GM19193 (cell line): ENCODE measurements at regions not wholly inside any gene's neighbourhood (a gene's known extent, or its start where the extent isn't known, plus 50 kb on each side); places are given as distances from the start of the nearest gene placed in this dataset.

ENCODE experiments used
- POLR2A ChIP-seq: IDR thresholded peaks from 4 replicates; pipeline ENCODE4 v1.6.1; 2011; ENCODE audit not compliant: insufficient read depth, insufficient read length; ENCODE audit errors: extremely low read depth

DNA sequence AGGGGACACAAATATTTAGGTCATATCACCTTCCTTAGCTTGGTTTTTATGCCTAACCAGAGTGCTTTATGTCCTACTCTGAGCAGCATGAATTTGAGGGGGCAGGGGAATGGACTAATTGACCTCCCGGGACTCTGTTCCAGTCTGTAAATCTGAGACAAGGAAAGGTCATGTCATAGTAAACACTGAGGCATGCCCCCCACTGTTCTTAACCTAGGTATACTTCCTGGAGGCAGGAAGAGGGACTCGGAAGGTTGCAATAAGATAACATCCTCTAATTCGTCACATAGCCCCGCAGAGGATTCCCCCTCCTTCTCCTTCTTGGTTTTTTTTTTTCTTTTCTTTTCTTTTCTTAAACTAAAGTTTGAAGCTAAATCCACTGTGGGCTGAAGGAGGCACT lies 540.3 kb upstream of the CADM1 start:
- no peak for TF ChIP-seq POLR2A

DNA sequence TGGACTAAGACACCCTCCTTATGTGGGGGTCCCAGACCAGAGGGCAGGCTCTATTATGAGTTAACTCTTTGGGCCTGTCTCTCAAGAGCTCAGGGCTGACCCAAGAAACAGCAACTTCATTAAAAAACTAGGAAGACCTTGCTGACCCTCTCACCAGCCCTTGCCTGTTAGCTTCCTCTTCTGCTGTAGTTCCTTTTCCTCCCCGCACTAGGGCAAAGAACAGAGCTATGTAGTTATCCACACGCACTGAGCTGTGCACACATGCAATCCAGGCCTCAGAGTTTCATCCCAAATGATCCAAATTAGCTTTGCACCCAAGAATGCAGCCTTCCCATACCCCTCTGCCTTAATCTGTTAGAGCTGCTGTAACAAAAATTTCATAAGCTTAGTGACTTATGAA lies 539.6 kb upstream of the CADM1 start:
- no peak for TF ChIP-seq POLR2A

DNA sequence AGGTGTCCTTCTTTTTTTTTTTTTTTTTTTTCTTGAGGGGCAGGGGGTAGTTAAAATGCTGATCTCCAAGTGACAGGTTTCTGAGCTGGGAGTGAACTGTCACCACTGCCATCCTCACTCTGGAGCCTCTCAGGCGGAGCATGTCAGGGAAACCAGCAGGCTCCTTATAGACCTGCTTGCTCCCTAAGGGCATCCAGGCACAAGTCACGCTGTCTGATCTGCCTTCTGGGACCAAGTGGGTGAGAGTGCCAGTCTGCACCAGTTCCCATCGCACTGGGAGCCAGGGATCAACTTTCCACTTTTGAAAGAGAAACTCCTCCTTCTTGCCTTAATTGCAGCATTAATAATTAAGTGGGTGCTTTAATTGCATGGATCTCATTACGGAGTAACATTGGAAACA lies 537.9 kb upstream of the CADM1 start:
- TF ChIP-seq POLR2A: no peak

- no peak for TF ChIP-seq POLR2A
Measured at GRCh38 chr11:116037861-116038260, 533.6 kb upstream of the CADM1 start.

- no peak for TF ChIP-seq POLR2A
Measured at GRCh38 chr11:116035977-116036376, 531.8 kb upstream of the CADM1 start.

DNA sequence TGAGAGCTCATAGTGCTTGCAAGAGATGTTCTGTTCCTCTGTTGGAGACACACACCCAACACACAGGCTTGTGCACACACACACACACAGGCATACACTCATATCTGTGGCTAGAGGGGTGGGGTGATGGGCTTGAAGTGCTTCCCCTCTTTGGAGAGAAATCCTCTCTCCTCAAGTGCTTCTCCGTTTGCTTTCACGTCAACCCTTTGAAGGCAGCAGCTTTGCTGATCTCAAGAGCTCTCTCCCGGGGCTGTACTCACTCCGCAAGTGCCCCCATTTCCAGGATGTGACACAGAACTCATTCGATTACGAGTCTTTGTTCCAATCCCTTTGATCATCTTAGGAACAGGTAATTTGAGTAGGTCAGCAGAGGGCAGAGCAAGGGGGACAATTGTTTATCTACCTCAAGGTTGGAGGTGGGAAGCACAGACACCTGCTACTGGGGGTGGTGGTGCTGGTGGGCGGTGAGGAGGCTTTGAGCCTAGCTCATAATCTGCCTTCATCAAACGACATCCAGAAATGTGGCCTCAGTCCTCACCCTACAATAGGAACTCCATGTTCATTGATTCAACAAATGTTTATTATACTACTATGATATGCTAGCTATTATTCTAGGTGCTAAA lies 529.8 kb upstream of the CADM1 start:
- TF ChIP-seq POLR2A: no peak

GRCh38 chr11:116030697-116031331 lies 526.6 kb upstream of the CADM1 start:
- TF ChIP-seq POLR2A: no peak

DNA sequence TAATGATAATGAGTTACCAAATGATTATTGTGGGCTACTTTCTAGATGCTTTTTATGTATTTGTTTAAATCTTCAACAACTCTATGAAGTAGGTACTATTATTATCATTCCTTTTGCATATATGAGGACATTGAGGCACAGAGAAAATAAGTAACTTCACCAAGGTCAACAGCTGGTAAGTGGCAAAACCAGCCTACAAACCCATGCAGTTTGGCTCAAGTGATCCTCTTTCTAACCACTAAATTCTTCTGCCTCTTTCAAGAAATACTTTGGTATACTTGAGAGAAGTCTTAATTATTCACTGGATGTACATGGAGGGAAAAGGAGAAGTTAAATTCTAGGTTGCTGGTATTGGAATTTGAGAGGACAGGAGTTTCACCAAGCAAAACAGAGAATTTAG lies 495.2 kb upstream of the CADM1 start:
- TF ChIP-seq POLR2A: no peak

DNA sequence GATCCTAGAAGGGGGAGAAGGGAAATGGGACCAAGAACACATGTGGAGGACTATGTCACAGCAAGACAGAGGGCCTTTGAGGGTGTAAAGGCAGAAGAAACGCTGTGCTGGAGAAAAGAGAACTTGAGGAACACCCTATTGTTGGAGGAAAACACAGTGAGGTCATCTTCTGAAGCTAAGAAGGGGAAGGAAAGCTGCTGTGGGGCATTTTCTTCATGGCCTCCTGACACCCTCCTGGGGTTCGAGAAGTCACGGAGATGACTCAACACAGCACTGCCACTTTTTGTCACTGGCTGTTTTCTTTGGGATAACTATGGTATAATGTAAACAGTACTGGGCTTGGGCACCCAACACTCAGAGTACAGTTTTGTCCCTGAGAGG lies 492.6 kb upstream of the CADM1 start:
- TF ChIP-seq POLR2A: no peak

GRCh38 chr11:115996125-115996807 lies 492.1 kb upstream of the CADM1 start:
- no peak for TF ChIP-seq POLR2A

DNA sequence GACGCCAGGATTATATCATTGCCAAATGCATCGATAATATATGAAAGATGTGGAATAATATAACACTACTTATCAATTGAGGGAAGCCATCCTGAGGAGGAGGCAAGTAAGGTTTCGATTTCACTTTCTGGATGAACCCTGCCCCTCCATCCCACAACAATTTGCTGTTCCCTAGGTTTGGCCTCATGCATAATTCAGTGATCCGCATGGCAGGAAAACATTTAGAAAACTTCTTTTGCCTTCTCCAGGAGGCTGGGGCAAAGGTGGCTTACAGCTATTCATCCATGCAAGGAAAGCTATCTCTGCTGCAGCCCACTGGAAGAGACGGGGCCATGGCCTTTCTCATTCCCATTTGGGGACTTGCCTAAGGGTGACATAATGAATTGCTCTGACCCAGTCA lies 489.4 kb upstream of the CADM1 start:
- no peak for TF ChIP-seq POLR2A

GRCh38 chr11:115990004-115990447 lies 485.8 kb upstream of the CADM1 start:
- no peak for TF ChIP-seq POLR2A

GRCh38 chr11:115985896-115986295 lies 481.7 kb upstream of the CADM1 start:
- TF ChIP-seq POLR2A: no peak

- TF ChIP-seq POLR2A: no peak
Measured at GRCh38 chr11:115984228-115984627, 480.0 kb upstream of the CADM1 start.

DNA sequence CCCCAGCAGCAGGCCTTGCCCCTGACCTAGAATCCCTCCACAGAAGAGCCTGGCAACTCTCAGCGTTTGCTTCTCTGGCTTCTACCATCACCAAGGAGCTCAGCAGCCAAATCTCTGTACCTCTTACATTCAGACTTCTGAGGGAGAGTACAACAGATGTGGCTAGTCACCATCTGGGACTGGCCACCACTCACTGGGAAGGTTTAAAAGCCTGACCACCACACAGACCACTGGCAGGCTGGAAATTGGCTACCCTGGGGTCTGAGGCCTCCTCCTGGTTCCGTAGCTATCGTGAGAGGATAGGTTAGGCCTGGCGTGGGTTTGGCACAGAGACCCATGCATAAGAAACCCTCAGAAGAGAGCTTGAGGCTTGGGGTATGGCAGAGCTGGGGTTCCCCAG lies 478.5 kb upstream of the CADM1 start:
- no peak for TF ChIP-seq POLR2A
